GM23248 (cell line): ENCODE measurements at regions not wholly inside any gene's neighbourhood (a gene's known extent, or its start where the extent isn't known, plus 50 kb on each side); places are given as distances from the start of the nearest gene placed in this dataset.

Source experiments
- EZH2 ChIP-seq: fragments of 200-600 bp; sonication (generic); IDR thresholded peaks from 2 replicates; pipeline ENCODE4 v1.6.1; 2018; ENCODE audit warnings: antibody characterized with exemption, mild to moderate bottlenecking; ENCODE audit not compliant: insufficient read depth, poor library complexity, severe bottlenecking
- EZH2phosphoT487 ChIP-seq: fragments of 200-600 bp; sonication (generic); IDR thresholded peaks from 2 replicates; pipeline ENCODE4 v1.6.1; 2018; ENCODE audit warnings: antibody characterized with exemption, moderate library complexity, mild to moderate bottlenecking, low read depth; ENCODE audit not compliant: insufficient read depth

- TF ChIP-seq EZH2 (no peak), EZH2phosphoT487 (no peak)
Observed at GRCh38 chr5:143685246-143685815, 126.6 kb upstream of the HMHB1 start.
